ENCODE measurements at regions not wholly inside any gene's neighbourhood (a gene's known extent, or its start where the extent isn't known, plus 50 kb on each side); places are given as distances from the start of the nearest gene placed in this dataset.
"Not testable (repeated sequence)": the region's sequence is repeated elsewhere in the genome, so short reads cannot be mapped to it uniquely, and the experiment has no call there.

- TF ChIP-seq CTCF (IDR thresholded peaks at IDR 0.05; ENCODE audit: low read depth, low read length): no peak
- no peak for DNase-seq (ENCODE audit: low read depth, low spot score)
- H3K4me3 ChIP-seq (ENCODE audit: low read depth, low read length): no peak overlapping the region
- in situ Hi-C loops (cut with HindIII; ENCODE audit: low sequenced_read_pairs): no loop called here
Observed at GRCh38 chr7:52753855-52754254, 281.6 kb upstream of the POM121L12 start.

- in situ Hi-C loops (cut with HindIII; ENCODE audit: low sequenced_read_pairs): no loop called here
- no peak for TF ChIP-seq CTCF (IDR thresholded peaks at IDR 0.05; ENCODE audit: low read depth, low read length)
- no peak overlapping the region for H3K4me3 ChIP-seq (ENCODE audit: low read depth, low read length)
- DNase-seq (ENCODE audit: low read depth, low spot score): no peak
Observed at GRCh38 chr7:52752891-52753290, 282.5 kb upstream of the POM121L12 start.

GRCh38 chr7:52749880-52750279 lies 285.6 kb upstream of the POM121L12 start:
- no peak for DNase-seq (ENCODE audit: low read depth, low spot score)
- no peak for TF ChIP-seq CTCF (IDR thresholded peaks at IDR 0.05; ENCODE audit: low read depth, low read length)
- no peak overlapping the region for H3K4me3 ChIP-seq (ENCODE audit: low read depth, low read length)
- in situ Hi-C loops (cut with HindIII; ENCODE audit: low sequenced_read_pairs): no loop called here

GRCh38 chr7:52747817-52748216 lies 287.6 kb upstream of the POM121L12 start:
- H3K4me3 ChIP-seq (ENCODE audit: low read depth, low read length): no peak overlapping the region
- no peak for TF ChIP-seq CTCF (IDR thresholded peaks at IDR 0.05; ENCODE audit: low read depth, low read length)
- in situ Hi-C loops (cut with HindIII; ENCODE audit: low sequenced_read_pairs): no loop called here
- DNase-seq (ENCODE audit: low read depth, low spot score): no peak

GRCh38 chr7:52741670-52742290 lies 293.7 kb upstream of the POM121L12 start:
- in situ Hi-C loops (cut with HindIII; ENCODE audit: low sequenced_read_pairs): no loop called here
- no peak for TF ChIP-seq CTCF (IDR thresholded peaks at IDR 0.05; ENCODE audit: low read depth, low read length)
- DNase-seq (ENCODE audit: low read depth, low spot score): no peak
- no peak overlapping the region for H3K4me3 ChIP-seq (ENCODE audit: low read depth, low read length)

- DNase-seq (ENCODE audit: low read depth, low spot score): no peak
- TF ChIP-seq CTCF (IDR thresholded peaks at IDR 0.05; ENCODE audit: low read depth, low read length): no peak
- in situ Hi-C loops (cut with HindIII; ENCODE audit: low sequenced_read_pairs): no loop called here
- H3K4me3 ChIP-seq (ENCODE audit: low read depth, low read length): no peak overlapping the region
Observed at GRCh38 chr7:52735656-52736055, 299.8 kb upstream of the POM121L12 start.

GRCh38 chr7:52728683-52729082 lies 306.8 kb upstream of the POM121L12 start:
- H3K4me3 ChIP-seq (ENCODE audit: low read depth, low read length); in situ Hi-C loops (cut with HindIII; ENCODE audit: low sequenced_read_pairs); DNase-seq (ENCODE audit: low read depth, low spot score): not testable (repeated sequence)
